SW480 (cell line): ENCODE measurements at regions not wholly inside any gene's neighbourhood (a gene's known extent, or its start where the extent isn't known, plus 50 kb on each side); places are given as distances from the start of the nearest gene placed in this dataset.

Experiments
- DNase-seq: peaks from one replicate; pipeline ENCODE4 v3.0.0-alpha.2; 2016; ENCODE audit warnings: low spot score

DNA sequence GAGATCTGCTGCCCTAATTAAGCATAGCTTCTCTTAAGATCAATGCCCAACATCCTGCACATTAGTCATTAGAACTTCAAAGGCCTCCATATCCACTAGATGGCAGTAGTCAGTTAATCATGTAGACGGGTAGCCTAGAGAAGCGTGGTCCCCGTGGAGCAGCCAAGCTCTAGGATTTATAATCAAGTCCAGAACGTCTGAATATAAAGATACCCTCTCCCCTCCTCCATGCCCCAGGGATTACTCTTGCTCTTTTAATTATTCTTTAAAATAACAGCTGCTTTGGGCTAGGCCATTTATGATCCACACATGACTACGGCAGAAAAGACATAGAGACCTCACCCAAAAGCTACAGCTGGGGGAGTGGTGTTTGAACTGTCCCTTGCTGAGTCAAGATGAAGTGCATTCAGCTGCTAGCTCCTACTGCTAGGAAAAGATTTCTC lies 327.6 kb upstream of the PLET1 start:
- DNase-seq, result peak; percentile 90

DNA sequence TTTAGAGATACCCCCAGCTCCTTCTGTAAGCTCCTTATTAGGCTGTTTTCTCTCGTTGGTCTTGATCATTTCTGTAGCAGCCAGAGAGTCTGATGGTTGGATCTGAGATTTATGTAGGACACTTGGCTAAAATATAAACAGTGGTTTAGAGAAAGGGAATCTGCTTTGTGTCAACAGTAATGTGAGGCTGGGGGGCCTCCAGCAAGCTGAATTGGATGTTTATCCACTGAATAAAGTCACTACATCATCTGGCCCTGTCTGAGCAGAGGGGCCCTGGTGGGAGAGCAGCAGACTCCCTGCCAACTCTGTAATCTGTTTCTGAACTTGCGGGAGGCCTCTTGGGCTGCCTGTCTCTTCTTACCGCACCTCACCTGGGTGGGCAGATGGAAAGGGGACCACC lies 328.5 kb upstream of the PLET1 start:
- no peak for DNase-seq

DNA sequence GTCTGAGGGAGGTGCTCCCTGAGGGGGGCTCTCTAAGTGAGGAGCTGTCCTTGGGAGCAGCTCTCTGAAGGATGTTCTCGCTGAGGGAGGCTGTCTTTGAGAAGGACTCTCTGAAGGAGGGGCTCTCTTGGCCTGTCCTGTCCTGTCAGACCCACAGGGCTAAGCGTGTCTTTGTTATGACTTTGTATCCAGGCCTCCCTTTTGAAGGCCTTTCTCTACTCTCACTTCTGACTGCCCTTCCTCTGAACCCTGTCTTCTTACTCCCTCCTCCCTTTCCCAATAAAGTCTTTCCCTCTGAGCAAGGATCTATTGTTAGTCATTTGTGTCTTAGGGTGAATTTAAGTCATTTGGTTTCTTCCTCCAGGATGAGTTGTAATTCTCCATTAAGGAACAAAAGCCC lies 330.1 kb upstream of the PLET1 start:
- DNase-seq, result no peak

DNA sequence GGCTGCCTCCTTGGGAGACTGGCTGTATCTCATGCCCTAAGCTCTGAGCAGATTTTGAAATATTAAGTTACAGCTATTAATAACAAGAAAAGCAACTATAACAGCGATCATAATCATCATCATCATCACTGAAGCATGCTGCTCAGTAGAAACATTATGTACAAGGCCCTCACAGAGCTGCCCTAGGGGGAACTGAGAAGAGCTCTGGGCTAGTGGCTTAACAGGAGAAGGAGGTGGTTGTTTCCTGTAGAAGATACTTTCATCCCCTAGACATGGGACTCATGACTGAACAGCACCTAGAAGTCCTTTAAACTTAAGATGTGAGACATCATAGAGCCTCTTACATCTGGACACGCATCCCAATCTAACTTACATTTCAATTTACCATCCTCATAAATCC lies 332.8 kb upstream of the PLET1 start:
- DNase-seq, result no peak

DNA sequence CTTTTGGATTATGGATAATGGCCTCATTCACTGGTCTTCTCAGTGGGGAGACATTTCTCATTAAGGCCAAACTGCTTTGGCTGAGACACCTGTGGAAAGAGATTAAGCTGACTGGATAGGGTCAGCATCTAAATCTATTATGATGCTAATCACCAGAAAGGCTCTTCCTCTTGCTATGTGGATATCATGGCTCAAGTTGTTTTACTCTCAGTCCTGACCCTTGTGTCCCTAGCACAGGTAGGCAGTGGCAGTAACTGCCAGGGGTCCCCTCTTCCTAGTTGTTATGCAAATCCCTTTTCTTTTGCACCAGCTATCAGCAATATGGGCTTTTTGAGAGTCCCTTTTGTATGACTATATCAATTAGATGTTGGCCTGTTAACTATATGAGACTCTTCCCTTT lies 335.7 kb upstream of the PLET1 start:
- DNase-seq, result no peak

DNA sequence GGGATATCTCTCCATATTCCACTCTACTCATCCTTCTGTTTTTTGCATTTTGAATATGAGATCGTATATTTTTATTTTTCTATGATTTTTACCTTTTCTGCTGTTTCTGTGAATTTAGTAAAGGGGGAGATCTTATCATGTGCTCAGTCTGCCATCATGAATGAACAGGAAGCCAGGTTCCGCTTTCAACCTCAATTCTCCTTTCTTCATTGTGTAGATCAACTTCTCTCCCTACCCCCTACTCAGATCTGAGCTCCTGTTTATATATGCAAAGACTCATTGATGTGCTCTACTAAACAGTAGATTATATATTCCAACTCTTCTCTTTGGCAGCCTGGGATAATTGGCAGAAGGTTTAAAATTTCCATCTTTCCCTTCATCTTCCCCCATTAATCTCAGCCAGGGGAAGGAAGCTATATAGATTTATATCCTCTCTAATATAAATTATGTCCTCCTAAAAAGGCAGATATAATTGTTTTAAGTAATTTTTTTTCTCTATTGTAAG lies 336.7 kb upstream of the PLET1 start:
- DNase-seq, result no peak

DNA sequence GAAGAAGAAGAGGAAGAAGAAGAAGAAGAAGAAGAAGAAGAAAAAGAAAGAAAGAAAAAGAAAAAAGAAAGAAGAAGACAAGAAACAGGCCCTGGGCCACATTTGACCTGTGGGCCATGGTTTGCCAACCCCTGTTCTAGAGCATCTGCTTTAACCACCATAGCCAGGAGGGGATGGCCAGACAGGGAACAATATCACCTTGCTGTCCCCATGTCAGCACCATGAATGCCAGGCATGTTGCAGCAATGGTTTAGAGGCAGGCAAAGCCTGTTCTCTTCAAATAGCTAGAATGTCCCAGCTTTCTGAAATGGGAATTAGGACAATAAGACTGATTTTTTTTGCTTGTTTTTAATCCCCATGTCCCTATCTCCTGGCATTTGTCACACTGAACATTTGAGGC lies 338.6 kb upstream of the PLET1 start:
- DNase-seq, result no peak

DNA sequence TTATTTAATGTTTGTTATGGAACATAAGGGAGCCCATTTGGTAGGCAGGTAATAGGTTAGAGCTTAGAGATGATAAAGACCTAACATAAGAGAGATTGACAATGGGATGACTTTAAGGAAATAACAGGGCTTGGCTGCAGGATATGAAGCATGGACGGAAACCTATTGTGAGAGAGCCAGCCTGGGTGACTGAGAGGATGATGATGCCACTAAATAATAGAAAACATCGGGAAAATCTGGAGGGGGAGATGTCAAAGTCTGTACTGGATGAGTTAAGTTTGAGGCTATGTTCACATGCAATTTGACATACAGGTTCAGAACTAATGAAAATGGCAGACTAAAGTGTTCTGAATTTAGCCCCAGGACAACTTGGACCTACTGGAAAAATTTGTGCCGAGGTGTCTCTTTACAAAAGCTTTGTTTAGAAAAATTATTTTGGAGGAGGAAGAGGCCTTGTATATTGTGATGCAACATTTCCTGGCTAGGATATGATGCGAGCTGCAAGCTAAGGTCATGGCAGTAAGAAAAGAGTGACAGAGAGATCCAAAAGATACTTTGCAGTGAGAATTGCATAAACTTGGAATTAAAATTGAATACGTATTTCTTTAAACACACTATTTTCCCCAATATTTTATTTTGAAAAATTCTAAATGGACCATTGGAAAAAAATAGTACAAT lies 339.3 kb upstream of the PLET1 start:
- DNase-seq, result no peak

DNA sequence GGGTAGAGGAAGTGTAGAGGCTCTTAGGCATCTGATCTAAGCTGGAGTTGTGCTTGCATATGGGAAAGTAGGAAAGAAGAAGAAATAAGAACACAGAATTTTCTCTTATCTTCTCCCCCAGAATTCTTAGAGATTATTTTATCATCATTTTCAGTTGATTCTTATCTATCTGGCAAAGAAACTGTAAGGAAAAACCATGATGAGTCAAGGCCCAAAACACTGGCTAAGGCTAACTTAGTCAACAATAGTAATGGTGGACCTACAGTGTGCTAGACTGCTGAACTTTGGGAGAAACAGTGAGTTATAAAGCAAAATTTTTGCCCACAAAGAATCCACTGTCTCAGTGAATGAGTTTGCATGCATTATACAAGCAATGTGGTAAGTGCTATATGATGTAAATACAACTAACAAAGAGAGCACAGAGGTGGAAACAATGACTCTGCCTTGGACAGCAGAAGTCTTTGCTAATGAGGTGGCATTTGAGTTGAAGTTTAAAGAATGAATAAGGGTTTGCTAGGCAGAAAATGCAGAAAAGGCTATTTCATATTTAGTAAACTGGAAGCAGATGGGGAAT lies 344.5 kb upstream of the PLET1 start:
- no peak for DNase-seq

DNA sequence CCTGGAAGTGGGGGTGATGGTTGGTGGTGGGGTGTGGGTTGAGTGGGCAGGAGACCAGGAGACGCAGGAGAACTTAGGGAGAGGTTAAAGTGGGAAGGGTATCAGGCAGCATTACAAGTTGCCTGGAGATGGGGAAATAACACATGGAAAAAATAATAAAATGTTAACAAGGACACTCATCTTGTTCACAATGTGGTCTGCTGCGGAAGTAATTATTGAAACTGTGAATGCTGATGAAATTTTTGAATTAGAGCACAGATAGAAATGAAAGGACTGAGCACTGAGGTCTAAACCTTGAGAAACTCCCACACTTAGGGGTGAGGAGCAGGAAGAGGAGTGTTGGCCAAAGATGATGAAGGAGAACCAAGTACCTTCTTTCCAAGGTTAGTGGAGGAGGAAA lies 346.0 kb upstream of the PLET1 start:
- DNase-seq, result no peak

DNA sequence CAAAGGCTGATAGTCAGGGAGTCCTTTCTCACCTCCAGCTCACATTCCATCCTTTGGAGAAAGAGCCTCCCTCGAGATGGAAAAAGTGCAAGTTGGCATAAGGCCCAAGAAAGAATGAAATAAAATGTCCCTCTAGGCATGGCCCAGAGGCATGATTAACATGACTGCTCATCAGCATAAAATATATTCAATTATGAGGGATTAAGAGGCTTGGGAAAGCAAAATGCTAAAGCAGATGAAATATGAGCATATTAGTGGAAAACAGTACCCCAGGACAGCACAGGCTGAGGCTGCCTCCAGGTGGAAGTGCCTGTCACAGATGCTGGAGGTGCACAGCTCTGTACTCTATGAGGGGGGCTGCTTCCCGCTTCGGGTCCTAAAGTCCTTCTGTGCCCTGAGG lies 347.8 kb upstream of the PLET1 start:
- no peak for DNase-seq

DNA sequence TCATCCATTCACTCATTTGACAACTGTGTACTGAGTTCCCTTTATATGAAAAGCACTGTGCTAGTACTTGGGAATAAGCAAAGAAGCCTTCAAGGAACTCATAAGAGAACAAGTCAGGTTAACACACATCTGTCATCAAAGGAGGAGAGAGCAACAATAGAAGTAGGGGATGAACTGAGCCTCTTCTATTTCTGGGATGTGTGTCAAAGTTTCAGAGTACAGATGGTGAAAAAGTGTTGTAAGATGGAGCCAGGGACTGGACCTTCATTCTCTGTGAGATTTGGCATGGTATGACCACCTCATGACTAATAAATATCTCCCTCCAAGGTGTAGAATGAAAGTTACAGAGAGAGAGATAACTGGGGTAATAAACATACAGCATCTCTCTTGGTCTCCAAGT lies 349.8 kb upstream of the PLET1 start:
- no peak for DNase-seq

DNA sequence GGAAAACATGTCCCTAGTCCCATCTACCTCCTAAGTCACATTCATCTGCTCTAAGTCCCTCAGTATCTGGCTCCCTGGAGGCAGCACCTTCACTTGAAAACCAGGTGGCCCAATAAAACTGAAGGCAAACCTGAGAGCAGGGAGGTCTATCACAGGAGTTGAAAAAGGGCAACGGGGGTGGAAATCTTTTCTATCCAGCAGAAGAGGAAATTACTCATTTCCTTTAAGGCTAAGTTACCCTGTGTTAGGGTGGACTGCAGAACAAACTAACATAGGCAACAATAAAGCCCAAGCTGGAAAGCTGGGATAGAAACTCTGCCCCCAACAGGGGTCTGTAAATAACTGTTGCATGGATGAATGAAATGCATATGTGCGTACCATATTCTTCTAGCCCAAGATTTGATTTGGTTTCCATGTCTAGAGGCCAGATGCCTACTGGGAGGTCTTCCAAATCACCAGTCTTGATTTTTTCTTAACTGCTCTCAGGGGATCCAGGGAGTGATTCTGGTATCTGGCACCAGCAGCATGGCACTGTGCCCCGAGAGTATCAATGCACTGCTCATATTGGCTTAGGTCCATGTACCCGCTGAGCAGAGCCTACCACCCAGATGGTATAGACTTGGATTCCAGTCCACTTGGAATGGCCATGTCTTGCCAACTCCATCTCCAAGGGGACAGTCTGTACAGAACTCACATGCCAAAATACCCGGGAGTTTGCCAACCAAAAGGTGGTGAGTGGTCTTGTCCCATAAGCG lies 350.0 kb upstream of the NCAM1 start:
- DNase-seq, result no peak

DNA sequence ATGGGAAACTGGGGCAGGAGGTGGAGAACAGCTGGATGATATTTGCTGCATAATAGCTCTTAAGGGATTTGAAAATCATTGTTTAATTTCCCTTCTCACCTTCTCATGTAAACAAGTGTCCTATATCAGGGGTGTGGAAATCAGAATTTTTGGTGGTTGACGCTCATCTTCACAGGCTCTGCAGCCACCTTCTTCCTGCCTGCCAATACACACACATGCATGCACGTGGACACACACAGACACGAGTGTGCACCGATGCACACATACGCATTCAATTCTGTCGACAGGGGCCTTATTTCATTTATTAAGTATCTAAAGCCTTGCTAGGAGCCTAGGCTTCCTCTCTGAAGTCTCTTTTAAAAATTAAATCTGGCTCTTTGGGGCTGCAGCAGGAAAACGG lies 349.4 kb upstream of the NCAM1 start:
- no peak for DNase-seq

DNA sequence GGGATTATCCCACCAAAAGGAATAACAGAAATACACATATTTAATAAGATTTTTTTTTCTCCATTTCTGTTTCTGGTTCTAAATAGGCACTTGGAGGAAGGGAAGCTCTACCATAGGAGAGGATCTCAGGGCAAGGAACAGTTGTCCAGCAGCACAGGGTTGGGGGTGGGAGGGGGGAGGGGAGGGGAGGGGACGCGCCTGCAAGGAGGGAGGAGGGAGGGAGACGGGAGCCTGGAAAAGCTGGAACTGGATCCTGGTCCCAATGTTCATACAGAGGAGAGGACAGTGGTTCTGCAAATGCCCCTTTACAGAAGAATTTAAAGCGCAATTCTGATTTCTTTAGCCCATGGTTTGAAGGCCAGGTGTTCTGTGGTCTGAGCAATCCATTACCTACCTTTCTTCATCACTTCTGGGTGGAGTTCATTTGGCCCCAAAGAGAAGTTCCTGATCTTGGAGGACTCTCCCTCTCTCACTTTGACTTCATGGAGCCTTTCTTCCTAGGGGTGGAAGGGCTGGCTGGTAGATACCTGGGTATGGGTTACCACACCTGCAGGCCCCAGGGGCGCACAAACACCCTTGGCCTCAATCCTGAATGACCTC lies 348.9 kb upstream of the NCAM1 start:
- DNase-seq, result peak; percentile 39

DNA sequence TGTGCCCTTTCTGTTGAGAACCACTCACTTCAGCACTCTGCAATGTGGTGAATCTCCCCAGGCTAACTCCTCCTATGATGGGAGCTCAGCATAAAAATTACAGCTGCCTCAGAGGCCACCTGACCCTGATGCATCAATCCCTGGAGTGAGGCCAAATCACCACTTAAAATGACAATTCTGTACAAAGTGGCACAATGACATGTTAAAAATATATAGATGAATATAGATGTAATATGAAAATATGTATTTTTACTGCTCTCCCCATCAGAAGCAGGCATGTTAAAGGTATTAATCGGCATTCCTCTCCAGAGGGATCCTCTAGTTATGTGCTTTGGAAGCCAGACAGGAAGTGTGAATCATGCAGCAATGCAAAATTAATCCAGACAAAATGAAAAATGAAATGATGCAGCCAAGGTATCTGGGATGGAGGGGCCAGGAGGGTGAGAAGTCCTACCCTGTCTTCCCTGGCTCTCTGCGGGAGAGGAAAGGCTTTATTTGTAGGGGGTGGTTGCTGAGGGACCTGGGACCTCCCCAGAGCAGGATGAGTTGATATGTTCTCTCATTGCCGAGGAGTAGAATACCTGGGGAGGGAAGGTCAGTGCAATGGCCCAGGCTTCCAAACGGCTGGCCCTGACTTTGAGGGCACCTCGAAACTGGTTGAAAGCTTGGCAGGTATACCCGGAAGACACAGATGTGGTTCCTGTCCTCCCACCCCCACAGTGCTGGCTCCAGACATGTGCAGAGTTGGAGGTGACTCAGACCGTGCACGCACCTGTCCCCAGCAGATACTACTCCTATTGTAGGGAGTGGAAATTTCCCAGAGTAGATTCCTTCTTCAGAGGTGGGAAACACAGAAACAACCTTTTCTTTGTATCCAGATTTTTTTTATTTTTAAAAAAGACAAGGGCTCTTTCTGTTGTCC lies 347.9 kb upstream of the NCAM1 start:
- peak; percentile 95 for DNase-seq

DNA sequence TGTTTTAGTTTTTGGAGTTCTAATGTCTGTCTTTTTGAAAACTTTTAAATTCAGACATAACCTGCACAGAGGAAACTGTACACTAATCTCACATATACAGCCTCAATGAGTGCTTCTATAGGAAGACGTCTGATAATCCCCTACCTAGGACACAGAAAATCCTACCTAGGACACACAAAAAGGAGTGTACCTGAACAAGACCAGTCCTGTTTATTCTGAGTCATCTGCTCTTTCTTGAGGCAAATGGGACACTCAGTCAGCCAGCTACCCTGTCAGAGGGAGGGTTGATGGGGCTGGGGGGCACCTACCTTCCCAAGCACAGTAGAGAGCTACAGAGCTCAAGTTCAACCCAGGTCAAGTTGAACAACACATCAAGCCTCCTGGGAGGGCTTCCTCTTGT lies 346.6 kb upstream of the NCAM1 start:
- peak; percentile 21 for DNase-seq

DNA sequence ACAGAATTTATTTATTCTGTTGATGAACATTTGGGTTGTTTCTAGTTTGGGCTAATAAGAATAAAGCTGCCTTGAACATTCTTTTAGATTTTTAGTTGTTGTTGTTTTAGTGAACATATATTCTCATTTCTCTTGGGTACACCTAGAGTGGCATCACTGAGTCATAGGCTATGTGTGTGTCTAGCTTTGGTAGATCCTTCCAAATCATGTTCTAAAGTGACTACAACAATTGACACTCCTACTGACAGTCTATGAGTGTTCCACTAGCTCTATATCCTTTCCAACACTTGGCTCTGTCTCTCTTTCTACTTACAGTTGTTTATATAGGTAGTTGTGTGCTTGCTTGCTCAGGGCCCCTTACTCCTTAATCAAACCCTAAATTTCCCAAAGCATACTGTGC lies 346.0 kb upstream of the NCAM1 start:
- DNase-seq, result no peak

DNA sequence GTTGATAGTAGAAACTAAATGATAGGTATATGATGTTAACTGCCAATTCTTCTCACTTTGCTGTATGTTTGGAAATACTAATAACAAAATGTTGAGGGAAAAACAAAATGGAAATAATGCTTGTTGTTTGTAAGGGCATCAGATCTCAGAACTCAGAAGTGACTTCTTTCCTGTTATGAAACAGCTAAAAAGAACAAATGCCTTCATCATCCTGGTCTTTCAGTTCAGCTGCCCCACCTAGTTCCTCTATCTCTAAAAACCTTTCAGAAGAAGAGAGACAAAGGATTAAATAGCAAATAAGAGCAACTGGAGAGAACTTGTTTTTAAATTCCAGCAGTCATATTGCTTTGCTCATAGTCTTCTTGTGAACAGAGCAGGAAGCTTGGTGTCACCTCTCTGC lies 345.3 kb upstream of the NCAM1 start:
- DNase-seq, result no peak

DNA sequence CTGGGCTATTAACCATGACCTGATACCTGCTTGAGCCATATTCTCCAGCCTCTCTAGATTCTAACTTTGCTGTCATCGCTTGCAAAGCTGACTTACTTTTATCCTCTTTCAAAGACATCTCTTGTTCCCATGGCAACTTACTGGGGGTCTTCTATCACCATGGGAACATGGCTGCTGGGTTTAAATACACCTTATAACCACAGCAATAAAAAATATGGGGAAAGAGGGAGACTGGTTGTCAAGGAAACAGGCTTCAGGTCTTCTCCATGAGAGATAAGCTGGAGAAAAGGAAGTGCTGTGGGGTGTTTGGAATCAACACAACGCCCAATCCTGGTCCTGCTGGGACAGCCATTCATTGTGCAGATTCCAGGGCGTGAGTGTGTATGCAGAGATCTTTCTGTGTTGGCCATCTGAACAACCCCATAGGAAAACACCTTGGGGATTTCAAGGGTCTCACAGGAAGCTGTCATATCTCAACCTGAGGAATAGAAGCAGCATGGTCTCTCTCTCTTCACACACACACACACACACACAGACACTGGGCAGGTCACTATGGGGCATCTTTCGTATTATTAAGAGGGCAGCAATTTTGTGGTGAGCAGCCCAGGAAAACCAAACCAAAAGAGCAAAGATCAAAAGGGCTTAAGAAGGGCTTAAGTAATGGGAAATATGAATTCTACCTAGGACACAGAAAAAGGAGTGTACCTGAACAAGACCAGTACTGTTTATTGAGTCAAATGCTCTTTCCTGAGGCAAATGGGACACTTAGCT lies 344.7 kb upstream of the NCAM1 start:
- DNase-seq, result peak; percentile 95

DNA sequence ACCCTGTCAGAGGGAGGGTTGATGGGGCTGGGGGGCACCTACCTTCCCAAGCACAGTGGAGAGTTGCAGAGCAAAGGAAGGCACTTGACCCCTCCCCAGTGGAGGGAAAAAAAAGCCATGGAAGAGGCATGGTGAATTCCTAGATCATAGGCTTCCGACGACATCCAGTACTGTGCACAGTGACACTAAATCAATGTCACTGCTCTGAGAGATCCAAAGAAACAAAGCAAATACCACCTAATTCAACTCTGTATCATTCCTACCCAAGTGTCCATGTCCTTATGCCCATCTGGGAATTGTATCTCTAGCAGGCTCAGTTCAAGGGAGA lies 344.2 kb upstream of the NCAM1 start:
- no peak for DNase-seq
